ENCODE measurements at regions not wholly inside any gene's neighbourhood (a gene's known extent, or its start where the extent isn't known, plus 50 kb on each side); places are given as distances from the start of the nearest gene placed in this dataset.

GRCh38 chr22:26914519-26915185 is 257.3 kb downstream of the MIAT start:
- Mint-ChIP-seq H3K27ac (no peak overlapping the region), H3K4me3 (no peak overlapping the region), H3K27me3 (peaks cover 12 to 36% (median 25%) of the 10 kb centered on the region in 5 donors), H3K4me1 (no peaks in the 10 kb centered on the region), H3K9me3 (peaks cover 0 to 7% (median 0%) of the 10 kb centered on the region in 11 donors), H3K36me3 (peaks cover 0 to 5% (median 4%) of the 10 kb centered on the region in 5 donors)
- H3K27me3 ChIP-seq (ENCODE audit: control insufficient read depth in 2 of 2, insufficient read depth in 2 of 2, low read length in 2 of 2), result no peaks in the 10 kb centered on the region
- H3K9me3 ChIP-seq (ENCODE audit: control insufficient read depth in 2 of 3, low read length in 3 of 3), result no peaks in the 10 kb centered on the region
- no peak overlapping the region for H3K27ac ChIP-seq (ENCODE audit: low read depth, low read length)
- DNase-seq (no peak), ATAC-seq (no peak)
- no peak overlapping the region for H3K4me3 ChIP-seq (ENCODE audit: low read length)
- CTCF ChIA-PET, result no interaction called here
- no peaks in the 10 kb centered on the region for H3K4me1 ChIP-seq (ENCODE audit: control insufficient read depth in 2 of 2, insufficient read depth in 2 of 2, low read length in 2 of 2)
- POLR2A ChIA-PET, result no interaction called here
- intact Hi-C loops (cut with micrococcal nuclease), result no loop called here
- no peaks in the 10 kb centered on the region for H3K36me3 ChIP-seq (ENCODE audit: control insufficient read depth in 2 of 3, insufficient read depth in 3 of 3, low read length in 3 of 3)

- Mint-ChIP-seq H3K36me3 (peaks cover 0 to 5% (median 0%) of the 10 kb centered on the region in 5 donors), H3K4me3 (no peak overlapping the region), H3K4me1 (no peaks in the 10 kb centered on the region), H3K27ac (no peak overlapping the region), H3K27me3 (peaks cover 12 to 31% (median 24%) of the 10 kb centered on the region in 5 donors), H3K9me3 (peaks cover 0 to 9% (median 0%) of the 10 kb centered on the region in 11 donors)
- H3K9me3 ChIP-seq (ENCODE audit: control insufficient read depth in 2 of 3, low read length in 3 of 3), result no peaks in the 10 kb centered on the region
- ChIA-PET POLR2A (no interaction called here), CTCF (no interaction called here)
- H3K27me3 ChIP-seq (ENCODE audit: control insufficient read depth in 2 of 2, insufficient read depth in 2 of 2, low read length in 2 of 2), result no peaks in the 10 kb centered on the region
- H3K4me1 ChIP-seq (ENCODE audit: control insufficient read depth in 2 of 2, insufficient read depth in 2 of 2, low read length in 2 of 2), result no peaks in the 10 kb centered on the region
- no peaks in the 10 kb centered on the region for H3K36me3 ChIP-seq (ENCODE audit: control insufficient read depth in 2 of 3, insufficient read depth in 3 of 3, low read length in 3 of 3)
- intact Hi-C loops (cut with micrococcal nuclease), result no loop called here
- H3K27ac ChIP-seq (ENCODE audit: low read depth, low read length), result no peak overlapping the region
- ATAC-seq (no peak), DNase-seq (no peak)
- H3K4me3 ChIP-seq (ENCODE audit: low read length), result no peak overlapping the region
Observed at GRCh38 chr22:26916236-26916635, 258.8 kb downstream of the MIAT start.

DNA sequence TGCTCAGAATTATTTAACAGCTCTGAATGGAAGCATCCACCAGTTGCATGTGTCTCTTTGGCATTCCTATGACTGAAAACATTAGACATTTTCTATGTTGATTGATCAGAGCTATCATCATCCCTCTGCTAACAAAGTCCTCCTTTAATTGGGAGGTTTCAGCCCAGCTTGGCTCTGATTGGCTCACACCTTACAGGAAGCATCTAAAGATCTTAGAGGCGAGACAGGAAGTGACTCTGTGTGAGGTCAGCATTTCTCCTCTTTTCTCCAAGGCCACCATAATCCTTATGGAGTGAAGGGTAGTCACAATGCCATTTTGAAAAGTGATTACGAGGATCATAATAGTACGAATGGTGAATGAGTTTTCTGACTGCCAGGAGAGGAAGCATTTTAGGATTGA is 260.8 kb downstream of the MIAT start:
- intact Hi-C loops (cut with micrococcal nuclease), result no loop called here
- Mint-ChIP-seq H3K4me3 (no peak overlapping the region), H3K27ac (no peak overlapping the region), H3K27me3 (peaks cover under 1 to 28% (median 18%) of the 10 kb centered on the region in 5 donors), H3K9me3 (peaks cover 0 to 9% (median 0%) of the 10 kb centered on the region in 11 donors), H3K36me3 (peaks cover 0 to 9% (median 0%) of the 10 kb centered on the region in 5 donors), H3K4me1 (no peaks in the 10 kb centered on the region)
- no peaks in the 10 kb centered on the region for H3K9me3 ChIP-seq (ENCODE audit: control insufficient read depth in 2 of 3, low read length in 3 of 3)
- ChIA-PET CTCF (no interaction called here), POLR2A (no interaction called here)
- H3K27ac ChIP-seq (ENCODE audit: low read depth, low read length), result no peak overlapping the region
- no peak for DNase-seq
- ATAC-seq, result no peak
- no peaks in the 10 kb centered on the region for H3K36me3 ChIP-seq (ENCODE audit: control insufficient read depth in 2 of 3, insufficient read depth in 3 of 3, low read length in 3 of 3)
- no peak overlapping the region for H3K4me3 ChIP-seq (ENCODE audit: low read length)
- H3K4me1 ChIP-seq (ENCODE audit: control insufficient read depth in 2 of 2, insufficient read depth in 2 of 2, low read length in 2 of 2), result no peaks in the 10 kb centered on the region
- no peaks in the 10 kb centered on the region for H3K27me3 ChIP-seq (ENCODE audit: control insufficient read depth in 2 of 2, insufficient read depth in 2 of 2, low read length in 2 of 2)

- H3K4me3 Mint-ChIP-seq, result no peak overlapping the region
- ChIA-PET POLR2A (no interaction called here), CTCF (no interaction called here)
- H3K27me3 Mint-ChIP-seq, result peaks cover 0 to 8% (median 0%) of the 10 kb centered on the region in 5 donors
- no peak for ATAC-seq
- Histone ChIP-seq H3K4me3 (ENCODE audit: low read length) (no peak overlapping the region), H3K36me3 (ENCODE audit: control insufficient read depth in 2 of 3, insufficient read depth in 3 of 3, low read length in 3 of 3) (no peaks in the 10 kb centered on the region), H3K27ac (ENCODE audit: low read depth, low read length) (no peak overlapping the region), H3K9me3 (ENCODE audit: control insufficient read depth in 2 of 3, low read length in 3 of 3) (no peaks in the 10 kb centered on the region), H3K27me3 (ENCODE audit: control insufficient read depth in 2 of 2, insufficient read depth in 2 of 2, low read length in 2 of 2) (no peaks in the 10 kb centered on the region), H3K4me1 (ENCODE audit: control insufficient read depth in 2 of 2, insufficient read depth in 2 of 2, low read length in 2 of 2) (no peaks in the 10 kb centered on the region)
- intact Hi-C loops (cut with micrococcal nuclease), result no loop called here
- H3K9me3 Mint-ChIP-seq, result peaks cover 0 to 5% (median 0%) of the 10 kb centered on the region in 11 donors
- H3K36me3 Mint-ChIP-seq, result peaks cover 0 to 16% (median 0%) of the 10 kb centered on the region in 5 donors
- H3K4me1 Mint-ChIP-seq, result no peaks in the 10 kb centered on the region
- H3K27ac Mint-ChIP-seq, result no peak overlapping the region
- no peak for DNase-seq
Observed at GRCh38 chr22:26921726-26922125, 264.3 kb downstream of the MIAT start.

- ChIA-PET POLR2A (no interaction called here), CTCF (no interaction called here)
- no peak for DNase-seq
Observed at GRCh38 chr22:26922806-26923205, 265.4 kb downstream of the MIAT start.

DNA sequence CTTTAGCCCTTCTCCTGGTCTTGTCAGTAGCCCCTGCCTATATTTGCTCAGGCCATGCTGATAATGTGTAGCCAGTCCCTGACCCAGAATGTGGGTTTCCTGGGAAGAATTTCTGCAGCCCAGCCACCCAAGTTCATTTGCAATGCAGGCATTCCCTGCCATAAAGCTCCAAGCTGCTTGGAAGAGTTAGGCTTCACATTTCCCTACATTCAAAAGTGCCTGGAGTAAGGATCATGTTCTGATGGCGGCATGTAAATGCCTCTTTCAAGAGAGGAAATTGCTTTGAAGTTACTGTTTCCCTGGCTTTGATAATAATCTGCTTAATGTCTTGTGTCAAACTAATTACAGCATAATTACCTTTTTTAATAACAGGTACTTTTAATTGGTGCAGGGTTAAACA is 266.1 kb downstream of the MIAT start:
- H3K27me3 ChIP-seq (ENCODE audit: control insufficient read depth in 2 of 2, insufficient read depth in 2 of 2, low read length in 2 of 2), result no peaks in the 10 kb centered on the region
- H3K4me1 ChIP-seq (ENCODE audit: control insufficient read depth in 2 of 2, insufficient read depth in 2 of 2, low read length in 2 of 2), result no peaks in the 10 kb centered on the region
- no peaks in the 10 kb centered on the region for H3K36me3 ChIP-seq (ENCODE audit: control insufficient read depth in 2 of 3, insufficient read depth in 3 of 3, low read length in 3 of 3)
- intact Hi-C loops (cut with micrococcal nuclease), result no loop called here
- H3K36me3 Mint-ChIP-seq, result peaks cover 0 to 13% (median 0%) of the 10 kb centered on the region in 5 donors
- H3K27me3 Mint-ChIP-seq, result peaks cover 0 to 8% (median 3%) of the 10 kb centered on the region in 5 donors
- H3K4me3 Mint-ChIP-seq, result no peak overlapping the region
- H3K27ac ChIP-seq (ENCODE audit: low read depth, low read length), result no peak overlapping the region
- no peaks in the 10 kb centered on the region for H3K4me1 Mint-ChIP-seq
- CTCF ChIA-PET, result no interaction called here
- DNase-seq (no peak), ATAC-seq (no peak)
- POLR2A ChIA-PET, result no interaction called here
- H3K27ac Mint-ChIP-seq, result no peak overlapping the region
- peaks cover 0 to 5% (median 0%) of the 10 kb centered on the region in 11 donors for H3K9me3 Mint-ChIP-seq
- H3K4me3 ChIP-seq (ENCODE audit: low read length), result no peak overlapping the region
- no peaks in the 10 kb centered on the region for H3K9me3 ChIP-seq (ENCODE audit: control insufficient read depth in 2 of 3, low read length in 3 of 3)

More at GRCh38 chr22:26922806-26923205, 265.4 kb downstream of the MIAT start:
- Mint-ChIP-seq H3K9me3 (peaks cover 0 to 5% (median 0%) of the 10 kb centered on the region in 11 donors), H3K36me3 (peaks cover 0 to 17% (median 0%) of the 10 kb centered on the region in 5 donors), H3K4me3 (no peak overlapping the region), H3K27me3 (peaks cover 0 to 8% (median 0%) of the 10 kb centered on the region in 5 donors), H3K4me1 (no peaks in the 10 kb centered on the region), H3K27ac (no peak overlapping the region)
- intact Hi-C loops (cut with micrococcal nuclease), result no loop called here
- H3K36me3 ChIP-seq (ENCODE audit: control insufficient read depth in 2 of 3, insufficient read depth in 3 of 3, low read length in 3 of 3), result no peaks in the 10 kb centered on the region
- H3K27me3 ChIP-seq (ENCODE audit: control insufficient read depth in 2 of 2, insufficient read depth in 2 of 2, low read length in 2 of 2), result no peaks in the 10 kb centered on the region
- no peaks in the 10 kb centered on the region for H3K4me1 ChIP-seq (ENCODE audit: control insufficient read depth in 2 of 2, insufficient read depth in 2 of 2, low read length in 2 of 2)
- H3K27ac ChIP-seq (ENCODE audit: low read depth, low read length), result no peak overlapping the region
- no peak overlapping the region for H3K4me3 ChIP-seq (ENCODE audit: low read length)
- no peak for ATAC-seq
- no peaks in the 10 kb centered on the region for H3K9me3 ChIP-seq (ENCODE audit: control insufficient read depth in 2 of 3, low read length in 3 of 3)

GRCh38 chr22:26927821-26928220 is 270.4 kb downstream of the MIAT start:
- peaks cover 0 to 3% (median 0%) of the 10 kb centered on the region in 11 donors for H3K9me3 Mint-ChIP-seq
- ChIA-PET CTCF (no interaction called here), POLR2A (no interaction called here)
- H3K4me1 Mint-ChIP-seq, result no peaks in the 10 kb centered on the region
- peaks cover 0 to 7% (median 0%) of the 10 kb centered on the region in 5 donors for H3K36me3 Mint-ChIP-seq
- H3K27ac Mint-ChIP-seq, result no peak overlapping the region
- ATAC-seq (no peak), DNase-seq (no peak)
- peaks cover 0 to 11% (median 4%) of the 10 kb centered on the region in 5 donors for H3K27me3 Mint-ChIP-seq
- Histone ChIP-seq H3K27ac (ENCODE audit: low read depth, low read length) (no peak overlapping the region), H3K4me3 (ENCODE audit: low read length) (no peak overlapping the region), H3K27me3 (ENCODE audit: control insufficient read depth in 2 of 2, insufficient read depth in 2 of 2, low read length in 2 of 2) (no peaks in the 10 kb centered on the region), H3K4me1 (ENCODE audit: control insufficient read depth in 2 of 2, insufficient read depth in 2 of 2, low read length in 2 of 2) (no peaks in the 10 kb centered on the region), H3K36me3 (ENCODE audit: control insufficient read depth in 2 of 3, insufficient read depth in 3 of 3, low read length in 3 of 3) (no peaks in the 10 kb centered on the region), H3K9me3 (ENCODE audit: control insufficient read depth in 2 of 3, low read length in 3 of 3) (no peaks in the 10 kb centered on the region)
- H3K4me3 Mint-ChIP-seq, result no peak overlapping the region
- intact Hi-C loops (cut with micrococcal nuclease), result no loop called here

Measured in naive thymus-derived CD4-positive, alpha-beta T cell (primary cell).